OCI-LY1 (cell line): ENCODE measurements at regions not wholly inside any gene's neighbourhood (a gene's known extent, or its start where the extent isn't known, plus 50 kb on each side); places are given as distances from the start of the nearest gene placed in this dataset.

ENCODE experiments used
- CTCF ChIP-seq: fragments of 200-600 bp; sonication (generic), shearing (Covaris generic); IDR thresholded peaks from 2 replicates; pipeline ENCODE4 v1.5.1; 2017; ENCODE audit warnings: mild to moderate bottlenecking, antibody characterized with exemption, low read length, moderate library complexity, mixed read lengths
- EZH2 ChIP-seq: fragments of 200-600 bp; sonication (generic), shearing (Covaris generic); IDR thresholded peaks from 2 replicates; pipeline ENCODE4 v1.8.0; 2017; ENCODE audit warnings: borderline replicate concordance, mixed run types, mild to moderate bottlenecking, antibody characterized with exemption, low read length, moderate library complexity, mixed read lengths

DNA sequence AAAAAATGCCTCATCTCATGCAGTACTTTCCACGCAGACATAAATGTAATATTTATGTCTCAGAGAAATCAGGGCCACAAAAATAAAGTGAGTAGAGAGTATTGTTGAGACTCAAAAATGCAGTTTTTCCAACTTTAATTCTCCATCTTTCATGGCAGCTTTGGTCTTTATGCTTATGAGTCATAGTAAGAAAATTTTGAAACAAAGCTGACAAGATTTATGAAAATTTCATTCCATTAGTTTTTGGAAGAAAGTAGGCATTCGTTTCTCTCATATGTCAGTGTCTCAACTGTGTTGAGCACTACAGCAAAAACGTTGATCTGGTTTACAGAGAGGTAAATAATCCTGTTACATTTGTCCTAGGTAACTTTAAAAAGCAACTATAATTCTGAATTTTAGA is 656.8 kb downstream of the IQCM start:
- TF ChIP-seq EZH2: no peak
- TF ChIP-seq CTCF: no peak
